ENCODE measurements at regions not wholly inside any gene's neighbourhood (a gene's known extent, or its start where the extent isn't known, plus 50 kb on each side); places are given as distances from the start of the nearest gene placed in this dataset.

DNA sequence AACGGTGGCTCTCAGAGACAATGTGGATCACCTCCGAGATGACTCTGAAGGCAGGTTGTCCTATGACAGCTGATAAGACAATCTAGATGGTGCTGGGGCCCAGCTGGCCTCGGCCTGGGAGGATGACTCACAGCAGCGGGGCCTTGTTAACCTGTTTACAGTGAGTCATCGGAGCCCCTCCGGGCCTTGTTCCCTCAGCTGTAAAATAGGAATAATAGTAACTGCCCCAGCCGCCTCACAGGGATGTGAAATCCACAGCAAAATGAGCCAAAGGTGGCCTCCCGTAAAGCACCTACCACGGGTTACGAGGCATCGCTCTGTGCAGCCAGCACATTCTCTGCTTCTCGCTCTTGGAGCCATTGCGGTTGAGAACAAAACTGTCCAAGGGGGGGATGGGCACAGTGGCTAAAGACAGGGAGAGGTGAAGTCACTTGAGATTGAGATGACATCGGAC is 88.6 kb upstream of the RASGRF1 start (continued):
- TF ChIP-seq BRD4 (IDR thresholded peaks at IDR 0.05) (no peak), PHB2 (IDR thresholded peaks at IDR 0.05; ENCODE audit: low read depth) (no peak), ZKSCAN8 (CRISPR knock-in tag; IDR thresholded peaks at IDR 0.05) (no peak), BRF2 (IDR thresholded peaks at IDR 0.05; ENCODE audit: borderline replicate concordance, insufficient read depth, insufficient read length) (no peak), SUPT5H (IDR thresholded peaks at IDR 0.05) (no peak), ZFP1 (CRISPR knock-in tag; IDR thresholded peaks at IDR 0.05) (no peak), ZNF263 (CRISPR knock-in tag; IDR thresholded peaks at IDR 0.05; ENCODE audit: borderline replicate concordance) (no peak), ZNF175 (CRISPR knock-in tag; IDR thresholded peaks at IDR 0.05; ENCODE audit: low read depth) (no peak), CGGBP1 (CRISPR knock-in tag; IDR thresholded peaks at IDR 0.05) (no peak), PRMT5 (CRISPR knock-in tag; IDR thresholded peaks at IDR 0.05) (no peak), NEUROD1 (IDR thresholded peaks at IDR 0.05; ENCODE audit: borderline replicate concordance, low read depth, low read length, partially characterized antibody) (peak; percentile 80), ZNF507 (tag; conservative IDR thresholded peaks at IDR 0.05) (no peak), RBM14 (IDR thresholded peaks at IDR 0.05; ENCODE audit: borderline replicate concordance, insufficient read depth, low read depth, low read length) (no peak), GMEB1 (CRISPR knock-in tag; IDR thresholded peaks at IDR 0.05) (no peak), PCBP2 (IDR thresholded peaks at IDR 0.05; ENCODE audit: low read depth, low read length, poor library complexity, severe bottlenecking) (no peak), LEF1 (IDR thresholded peaks at IDR 0.05) (peak; percentile 55; the same call in 1 of the 2 replicates), TEAD4 (IDR thresholded peaks at IDR 0.05; ENCODE audit: low read length) (peak; percentile 60), TEAD4 (CRISPR knock-in tag; IDR thresholded peaks at IDR 0.05; ENCODE audit: borderline replicate concordance) (no peak), HDAC2 (IDR thresholded peaks at IDR 0.05) (0 out of 2 replicates have a peak, but pooled peaks have one; percentile 41), TEAD2 (tag; IDR thresholded peaks at IDR 0.05) (no peak), EP300 (IDR thresholded peaks at IDR 0.05; ENCODE audit: low read length) (peak; percentile 68), GTF2F1 (IDR thresholded peaks at IDR 0.05; ENCODE audit: low read depth, low read length) (no peak), KDM5B (IDR thresholded peaks at IDR 0.05; ENCODE audit: insufficient replicate concordance, low read depth, low read length) (no peak), RFX5 (IDR thresholded peaks at IDR 0.05; ENCODE audit: low read depth, low read length) (no peak), KLF6 (CRISPR knock-in tag; IDR thresholded peaks at IDR 0.05; ENCODE audit: borderline replicate concordance) (no peak), ESRRA (IDR thresholded peaks at IDR 0.05; ENCODE audit: borderline replicate concordance, low read depth) (peak; percentile 19; the same call in 1 of the 2 replicates)
- TF ChIP-seq, protein P1, sequence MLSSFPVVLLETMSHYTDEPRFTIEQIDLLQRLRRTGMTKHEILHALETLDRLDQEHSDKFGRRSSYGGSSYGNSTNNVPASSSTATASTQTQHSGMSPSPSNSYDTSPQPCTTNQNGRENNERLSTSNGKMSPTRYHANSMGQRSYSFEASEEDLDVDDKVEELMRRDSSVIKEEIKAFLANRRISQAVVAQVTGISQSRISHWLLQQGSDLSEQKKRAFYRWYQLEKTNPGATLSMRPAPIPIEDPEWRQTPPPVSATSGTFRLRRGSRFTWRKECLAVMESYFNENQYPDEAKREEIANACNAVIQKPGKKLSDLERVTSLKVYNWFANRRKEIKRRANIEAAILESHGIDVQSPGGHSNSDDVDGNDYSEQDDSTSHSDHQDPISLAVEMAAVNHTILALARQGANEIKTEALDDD (IDR thresholded peaks at IDR 0.05), result peak; percentile 65; the same call in 1 of the 2 replicates
